Heart left ventricle (tissue), 13 donors: ENCODE measurements at regions not wholly inside any gene's neighbourhood (a gene's known extent, or its start where the extent isn't known, plus 50 kb on each side); places are given as distances from the start of the nearest gene placed in this dataset.

Source experiments
- POLR2A ChIP-seq, 2 donors: fragments of 450-650 bp; IDR thresholded peaks; one replicate each; pipeline ENCODE4 v1.6.1; 2017; ENCODE audit warnings: antibody characterized with exemption in 2 of 2, mild to moderate bottlenecking in 2 of 2, moderate library complexity in 2 of 2
- TF ChIP-seq, protein P1 (sequence below), 12 donors: fragments of 200-600 bp; sonication (generic) in 4 of 12; IDR thresholded peaks; one replicate each; pipeline versions ENCODE4 v1.5.0 to v1.8.0; 2018 to 2022; ENCODE audit warnings: antibody characterized with exemption in 12 of 12, mild to moderate bottlenecking in 5 of 12
- donor health status: ischemic (EF 13 %, LVEDD 7.1; RV severe dilation, severe dysfunction).
- donor health status: DM: no; HTN: yes; CAD: no.
- donor health status: DM: no; HTN: no; CAD: no.
- donor health status: ischemic (EF 25% LVEDD 6.9; RV normal size, moderate dysfunction).
- donor health status: ischemic (EF 25% LVEDD 5.7; RV mildly dilated, moderate dysfunction).
- donor health status: ischemic (EF 35%, LVEDD 5.7; RV mildly dilated, moderate dysfunction).
- donor health status: nonischemic (EF 11% LVEDD 7.7; RV severe dilation, severe dysfunction).
- donor health status: DM: yes; HTN: yes; CAD: no.
- donor health status: PGD.
- donor health status: ischemic (EF 29% LVEDD 5.4; RV normal size, mild dysfunction).
- donor health status: nonischemic (EF 23%, LVEDD 6.1; RV moderate dilation, normal function).

DNA sequence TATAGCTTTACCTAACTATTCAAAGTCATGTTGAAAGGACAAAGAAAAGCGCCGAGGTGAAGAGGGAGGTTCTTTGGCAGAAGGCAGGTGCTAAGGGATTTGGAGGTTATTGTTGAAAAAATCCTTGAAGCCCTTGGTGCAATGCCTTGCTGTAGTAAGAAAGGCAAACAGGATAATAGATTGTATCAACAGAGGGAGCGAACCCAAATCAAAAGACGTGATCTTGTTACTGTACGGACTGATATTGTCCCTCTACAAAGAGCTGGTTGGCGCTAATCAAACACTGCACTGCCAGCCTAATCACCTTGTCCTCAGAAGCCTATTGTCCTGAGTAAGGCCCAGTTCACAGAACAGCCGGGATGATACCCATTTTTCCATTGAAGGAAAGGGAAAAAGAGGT, 182.9 kb downstream of the ZIC3 start:
- TF ChIP-seq, protein P1, sequence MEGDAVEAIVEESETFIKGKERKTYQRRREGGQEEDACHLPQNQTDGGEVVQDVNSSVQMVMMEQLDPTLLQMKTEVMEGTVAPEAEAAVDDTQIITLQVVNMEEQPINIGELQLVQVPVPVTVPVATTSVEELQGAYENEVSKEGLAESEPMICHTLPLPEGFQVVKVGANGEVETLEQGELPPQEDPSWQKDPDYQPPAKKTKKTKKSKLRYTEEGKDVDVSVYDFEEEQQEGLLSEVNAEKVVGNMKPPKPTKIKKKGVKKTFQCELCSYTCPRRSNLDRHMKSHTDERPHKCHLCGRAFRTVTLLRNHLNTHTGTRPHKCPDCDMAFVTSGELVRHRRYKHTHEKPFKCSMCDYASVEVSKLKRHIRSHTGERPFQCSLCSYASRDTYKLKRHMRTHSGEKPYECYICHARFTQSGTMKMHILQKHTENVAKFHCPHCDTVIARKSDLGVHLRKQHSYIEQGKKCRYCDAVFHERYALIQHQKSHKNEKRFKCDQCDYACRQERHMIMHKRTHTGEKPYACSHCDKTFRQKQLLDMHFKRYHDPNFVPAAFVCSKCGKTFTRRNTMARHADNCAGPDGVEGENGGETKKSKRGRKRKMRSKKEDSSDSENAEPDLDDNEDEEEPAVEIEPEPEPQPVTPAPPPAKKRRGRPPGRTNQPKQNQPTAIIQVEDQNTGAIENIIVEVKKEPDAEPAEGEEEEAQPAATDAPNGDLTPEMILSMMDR (IDR thresholded peaks at IDR 0.05) = no peak
- no peak for TF ChIP-seq POLR2A (IDR thresholded peaks at IDR 0.05)
